H9 (cell line): ENCODE measurements at regions not wholly inside any gene's neighbourhood (a gene's known extent, or its start where the extent isn't known, plus 50 kb on each side); places are given as distances from the start of the nearest gene placed in this dataset.

ENCODE experiments used
- DNase-seq: peaks from one replicate; pipeline ENCODE4 v3.0.0-alpha.2; 2017
- H2AFZ ChIP-seq: one replicate; pipeline ENCODE4 v1.6.1; 2013; ENCODE audit warnings: mild to moderate bottlenecking, low read length, control low read depth, moderate library complexity
- H2AK5ac ChIP-seq: 2 replicates; pipeline ENCODE4 v1.6.1; 2013; ENCODE audit warnings: low read length, control low read depth, mixed read lengths; ENCODE audit not compliant: insufficient read length
- H2BK120ac ChIP-seq: one replicate; pipeline ENCODE4 v1.6.1; 2013; ENCODE audit warnings: low read depth, mild to moderate bottlenecking, low read length, control low read depth, inconsistent platforms; ENCODE audit not compliant: poor library complexity, severe bottlenecking
- H2BK12ac ChIP-seq: 2 replicates; pipeline ENCODE4 v1.6.1; 2013; ENCODE audit warnings: low read length, control low read depth, mixed read lengths, low read depth; ENCODE audit not compliant: insufficient read length
- H2BK15ac ChIP-seq: 2 replicates; pipeline ENCODE4 v1.6.1; 2013; ENCODE audit warnings: low read depth, low read length, control low read depth
- H2BK20ac ChIP-seq: one replicate; pipeline ENCODE4 v1.6.1; 2013; ENCODE audit warnings: low read depth, mild to moderate bottlenecking, low read length, control low read depth, inconsistent platforms; ENCODE audit not compliant: poor library complexity, severe bottlenecking
- H2BK5ac ChIP-seq: 2 replicates; pipeline ENCODE4 v1.6.1; 2013; ENCODE audit warnings: low read length, control low read depth, mixed read lengths; ENCODE audit not compliant: insufficient read length
- H3K14ac ChIP-seq: 2 replicates; pipeline ENCODE4 v1.6.1; 2013; ENCODE audit warnings: low read length, control low read depth; ENCODE audit not compliant: insufficient read depth
- H3K18ac ChIP-seq: 2 replicates; pipeline ENCODE4 v1.6.1; 2013; ENCODE audit warnings: low read depth, mild to moderate bottlenecking, mixed read lengths, low read length, control low read depth; ENCODE audit not compliant: insufficient read length
- H3K23ac ChIP-seq: 2 replicates; pipeline ENCODE4 v1.6.1; 2013; ENCODE audit warnings: low read length, control low read depth, mixed read lengths, low read depth; ENCODE audit not compliant: insufficient read length
- H3K23me2 ChIP-seq: 2 replicates; pipeline ENCODE4 v1.6.1; 2013; ENCODE audit warnings: low read depth, mild to moderate bottlenecking, mixed read lengths, low read length, control low read depth; ENCODE audit not compliant: insufficient read length, poor library complexity, severe bottlenecking
- H3K27ac ChIP-seq: 2 replicates; pipeline ENCODE4 v1.5.1; 2013; ENCODE audit warnings: low read length, control low read depth, mixed read lengths, low read depth; ENCODE audit not compliant: insufficient read length
- H3K27me3 ChIP-seq: 2 replicates; pipeline ENCODE4 v1.6.1; 2013; ENCODE audit warnings: low read length, control low read depth, inconsistent platforms; ENCODE audit not compliant: insufficient read depth
- H3K4ac ChIP-seq: 2 replicates; pipeline ENCODE4 v1.6.1; 2013; ENCODE audit warnings: low read depth, mild to moderate bottlenecking, control low read depth, inconsistent platforms, low read length, moderate library complexity
- H3K4me1 ChIP-seq: 2 replicates; pipeline ENCODE4 v1.6.1; 2013; ENCODE audit warnings: low read length, control low read depth, inconsistent platforms; ENCODE audit not compliant: insufficient read depth
- H3K4me2 ChIP-seq: 2 replicates; pipeline ENCODE4 v1.6.1; 2013; ENCODE audit warnings: low read length, control low read depth, mixed read lengths; ENCODE audit not compliant: insufficient read length, insufficient read depth
- H3K56ac ChIP-seq: 2 replicates; pipeline ENCODE4 v1.6.1; 2013; ENCODE audit warnings: low read depth, mild to moderate bottlenecking, mixed read lengths, low read length, control low read depth; ENCODE audit not compliant: insufficient read length
- H3K79me1 ChIP-seq: 2 replicates; pipeline ENCODE4 v1.6.1; 2013; ENCODE audit warnings: low read depth, mild to moderate bottlenecking, moderate library complexity, low read length, control low read depth, inconsistent platforms; ENCODE audit not compliant: insufficient read depth, poor library complexity, severe bottlenecking
- H3K79me2 ChIP-seq: 2 replicates; pipeline ENCODE4 v1.6.1; 2013; ENCODE audit warnings: low read length, control low read depth, inconsistent platforms; ENCODE audit not compliant: insufficient read depth
- H3K9ac ChIP-seq: 2 replicates; pipeline ENCODE4 v1.6.1; 2013; ENCODE audit warnings: low read length, control low read depth, mixed read lengths; ENCODE audit not compliant: insufficient read length; ENCODE audit errors: extremely low read depth
- H3K9me3 ChIP-seq: one replicate; pipeline ENCODE4 v1.6.1; 2013; ENCODE audit warnings: low read depth, low read length, inconsistent platforms; ENCODE audit not compliant: control insufficient read depth
- H3T11ph ChIP-seq: one replicate; pipeline ENCODE4 v1.6.1; 2013; ENCODE audit warnings: mild to moderate bottlenecking, low read length, control low read depth, inconsistent platforms
- H4K20me1 ChIP-seq: one replicate; pipeline ENCODE4 v1.6.1; 2013; ENCODE audit not compliant: control insufficient read depth, insufficient read length, insufficient read depth
- H4K5ac ChIP-seq: 2 replicates; pipeline ENCODE4 v1.6.1; 2013; ENCODE audit warnings: low read depth, mild to moderate bottlenecking, mixed read lengths, low read length, control low read depth; ENCODE audit not compliant: insufficient read length
- H4K8ac ChIP-seq: replicated peaks from 2 replicates; pipeline ENCODE4 v1.6.1; 2013; ENCODE audit warnings: low read length, control low read depth, mixed read lengths, low read depth; ENCODE audit not compliant: insufficient read length
- H4K91ac ChIP-seq: 2 replicates; pipeline ENCODE4 v1.6.1; 2013; ENCODE audit warnings: low read depth, mild to moderate bottlenecking, moderate library complexity, mixed read lengths, low read length, control low read depth; ENCODE audit not compliant: insufficient read length
- H3K27ac Mint-ChIP-seq, 3 experiments: 2 replicates in 2 of 3; 3 replicates in 1 of 3; pipeline ENCODE4 v1.8.0; 2020 to 2021; ENCODE audit warnings: mixed read lengths in 3 of 3, mild to moderate bottlenecking in 1 of 3, moderate library complexity in 1 of 3
- H3K27me3 Mint-ChIP-seq: 2 replicates; pipeline ENCODE4 v1.8.0; 2021; ENCODE audit warnings: low read depth, mild to moderate bottlenecking, moderate library complexity, mixed read lengths
- H3K36me3 Mint-ChIP-seq, 3 experiments: 2 replicates in 2 of 3; 3 replicates in 1 of 3; pipeline ENCODE4 v1.8.0; 2020 to 2021; ENCODE audit warnings: low read depth in 3 of 3, mixed read lengths in 3 of 3; ENCODE audit not compliant: insufficient read depth in 1 of 3
- H3K4me1 Mint-ChIP-seq, 2 experiments: 2 replicates each; pipeline ENCODE4 v1.8.0; 2020; ENCODE audit warnings: mixed read lengths in 2 of 2
- H3K4me3 Mint-ChIP-seq, 2 experiments: 2 replicates in 1 of 2; 3 replicates in 1 of 2; pipeline ENCODE4 v1.8.0; 2020 to 2021; ENCODE audit warnings: mild to moderate bottlenecking in 2 of 2, mixed read lengths in 2 of 2, moderate library complexity in 1 of 2
- H3K9me3 Mint-ChIP-seq, 2 experiments: 2 replicates in 1 of 2; 3 replicates in 1 of 2; pipeline ENCODE4 v1.8.0; 2020; ENCODE audit warnings: mild to moderate bottlenecking in 2 of 2, mixed read lengths in 2 of 2, moderate library complexity in 1 of 2
- CTCF ChIP-seq: fragments of 200-600 bp; sonication (generic); conservative IDR thresholded peaks from 3 replicates; pipeline ENCODE4 v1.8.0; 2021; ENCODE audit warnings: antibody characterized with exemption, mild to moderate bottlenecking
- WGBS: extraction: QIAGEN DNeasy Blood & Tissue Kit; methylation state at CpG from one replicate; pipeline ENCODE4 v1.1.7; 2013; ENCODE audit warnings: missing lambda C conversion rate, low lambda C conversion rate, mixed read lengths; ENCODE audit not compliant: insufficient read length; ENCODE audit errors: extremely low coverage; 5-methylcytosine and 5-hydroxymethylcytosine counted together

GRCh38 chr2:56127463-56128152 lies 56.2 kb upstream of the CCDC85A start:
- peaks cover 2% of the 10 kb centered on the region for H3K79me1 ChIP-seq
- no peak overlapping the region for H3K27ac Mint-ChIP-seq
- H3T11ph ChIP-seq, result no peak overlapping the region
- H3K14ac ChIP-seq, result no peak overlapping the region
- no peaks in the 10 kb centered on the region for H3K9me3 Mint-ChIP-seq
- no peak overlapping the region for H2AK5ac ChIP-seq
- H3K9me3 ChIP-seq, result no peaks in the 10 kb centered on the region
- peaks cover 11 to 22% of the 10 kb centered on the region in 2 experiments for H3K4me1 Mint-ChIP-seq
- DNase-seq, result no peak
- H2BK120ac ChIP-seq, result no peak overlapping the region
- no peak overlapping the region for H4K8ac ChIP-seq
- H3K27me3 ChIP-seq, result no peaks in the 10 kb centered on the region
- H3K4me3 Mint-ChIP-seq, result no peak overlapping the region
- no peak overlapping the region for H3K4ac ChIP-seq
- no peak overlapping the region for H3K4me2 ChIP-seq
- H3K36me3 Mint-ChIP-seq, result peaks cover 0 to 8% (median 6%) of the 10 kb centered on the region in 3 experiments; a peak in 2 of 7 replicates
- no peak overlapping the region for H3K23ac ChIP-seq
- no peak overlapping the region for H3K18ac ChIP-seq
- H3K56ac ChIP-seq, result no peak overlapping the region
- no peaks in the 10 kb centered on the region for H3K79me2 ChIP-seq
- no peak overlapping the region for H3K9ac ChIP-seq
- TF ChIP-seq CTCF, result no peak
- no peaks in the 10 kb centered on the region; the same call in 1 of the 2 replicates for H3K27me3 Mint-ChIP-seq
- no peak overlapping the region for H2BK15ac ChIP-seq
- no peak overlapping the region for H2BK5ac ChIP-seq
- no peaks in the 10 kb centered on the region for H3K23me2 ChIP-seq
- H3K4me1 ChIP-seq, result no peaks in the 10 kb centered on the region
- no peak overlapping the region for H2AFZ ChIP-seq
- H3K27ac ChIP-seq, result no peak overlapping the region
- H4K91ac ChIP-seq, result no peak overlapping the region
- no peaks in the 10 kb centered on the region for H4K20me1 ChIP-seq
- no peak overlapping the region for H2BK12ac ChIP-seq
- no peak overlapping the region for H2BK20ac ChIP-seq
- no peak overlapping the region for H4K5ac ChIP-seq
- no CpG with 5 or more reads among the region's 6 CpGs for WGBS
